Testis (tissue), 2 donors: ENCODE measurements at regions not wholly inside any gene's neighbourhood (a gene's known extent, or its start where the extent isn't known, plus 50 kb on each side); places are given as distances from the start of the nearest gene placed in this dataset.

Experiments
- POLR2A ChIP-seq: fragments of 450-650 bp; IDR thresholded peaks from one replicate; pipeline ENCODE4 v1.6.1; 2017; ENCODE audit warnings: antibody characterized with exemption, mild to moderate bottlenecking, moderate library complexity
- TF ChIP-seq, protein P1 (sequence below), 3 experiments: fragments of 450-650 bp in 2 of 3; fragments of 200-600 bp in 1 of 3; sonication (generic) in 1 of 3; IDR thresholded peaks; one replicate each; pipeline ENCODE4 v1.5.1; 2016 to 2019; ENCODE audit warnings: antibody characterized with exemption in 3 of 3, mild to moderate bottlenecking in 2 of 3, moderate library complexity in 1 of 3

DNA sequence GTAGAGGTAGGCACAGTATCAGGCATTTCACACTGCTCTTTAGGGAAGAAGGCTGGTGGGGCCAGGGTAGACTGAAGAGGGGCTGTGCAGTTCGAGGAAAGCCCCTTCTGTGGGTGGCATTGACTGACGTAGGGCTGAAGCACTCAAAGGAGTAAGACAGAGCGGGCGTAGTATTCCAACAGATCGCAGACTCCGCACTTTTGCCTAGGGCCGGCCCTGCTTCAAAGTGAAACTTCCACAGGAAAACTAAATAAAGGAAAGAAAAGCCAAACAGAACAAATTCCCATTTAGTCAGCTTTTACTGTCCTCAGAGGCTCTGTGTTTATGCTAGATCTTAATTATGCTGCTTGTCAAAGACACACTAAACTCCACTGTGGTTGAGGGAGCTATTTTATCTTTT lies 493.0 kb upstream of the WWC1 start:
- TF ChIP-seq POLR2A, result no peak
- TF ChIP-seq, protein P1, sequence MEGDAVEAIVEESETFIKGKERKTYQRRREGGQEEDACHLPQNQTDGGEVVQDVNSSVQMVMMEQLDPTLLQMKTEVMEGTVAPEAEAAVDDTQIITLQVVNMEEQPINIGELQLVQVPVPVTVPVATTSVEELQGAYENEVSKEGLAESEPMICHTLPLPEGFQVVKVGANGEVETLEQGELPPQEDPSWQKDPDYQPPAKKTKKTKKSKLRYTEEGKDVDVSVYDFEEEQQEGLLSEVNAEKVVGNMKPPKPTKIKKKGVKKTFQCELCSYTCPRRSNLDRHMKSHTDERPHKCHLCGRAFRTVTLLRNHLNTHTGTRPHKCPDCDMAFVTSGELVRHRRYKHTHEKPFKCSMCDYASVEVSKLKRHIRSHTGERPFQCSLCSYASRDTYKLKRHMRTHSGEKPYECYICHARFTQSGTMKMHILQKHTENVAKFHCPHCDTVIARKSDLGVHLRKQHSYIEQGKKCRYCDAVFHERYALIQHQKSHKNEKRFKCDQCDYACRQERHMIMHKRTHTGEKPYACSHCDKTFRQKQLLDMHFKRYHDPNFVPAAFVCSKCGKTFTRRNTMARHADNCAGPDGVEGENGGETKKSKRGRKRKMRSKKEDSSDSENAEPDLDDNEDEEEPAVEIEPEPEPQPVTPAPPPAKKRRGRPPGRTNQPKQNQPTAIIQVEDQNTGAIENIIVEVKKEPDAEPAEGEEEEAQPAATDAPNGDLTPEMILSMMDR (IDR thresholded peaks at IDR 0.05), result no peak
